ENCODE measurements at regions not wholly inside any gene's neighbourhood (a gene's known extent, or its start where the extent isn't known, plus 50 kb on each side); places are given as distances from the start of the nearest gene placed in this dataset.

- H3K27me3 ChIP-seq = no peaks in the 10 kb centered on the region
- DNase-seq = no peak
- intact Hi-C loops (cut with DNase I) = no loop called here
- H3K27ac ChIP-seq = no peak overlapping the region
- no peak overlapping the region for H3K4me3 ChIP-seq
- no peaks in the 10 kb centered on the region for H3K9me3 ChIP-seq
- no peak for ATAC-seq
- 53% methylated on average over 5 of the region's 11 CpGs for WGBS (ENCODE audit: insufficient coverage, low coverage, low lambda C conversion rate, missing lambda C conversion rate)
- TF ChIP-seq CTCF (IDR thresholded peaks at IDR 0.05) (no peak), POLR2A (IDR thresholded peaks at IDR 0.05) (no peak)
- no peaks in the 10 kb centered on the region for H3K4me1 ChIP-seq
- no peaks in the 10 kb centered on the region for H3K36me3 ChIP-seq
Measured at GRCh38 chr2:15844211-15844801, 96.0 kb upstream of the MYCN start.

GRCh38 chr2:15845294-15845693, 95.1 kb upstream of the MYCN start:
- H3K27me3 ChIP-seq = no peaks in the 10 kb centered on the region
- ATAC-seq (no peak), DNase-seq (no peak)
- 50% methylated on average over 1 of the region's 3 CpGs for WGBS (ENCODE audit: insufficient coverage, low coverage, low lambda C conversion rate, missing lambda C conversion rate)
- no peak overlapping the region for H3K27ac ChIP-seq
- no peak overlapping the region for H3K4me3 ChIP-seq
- H3K9me3 ChIP-seq = no peaks in the 10 kb centered on the region
- intact Hi-C loops (cut with DNase I) = no loop called here
- TF ChIP-seq CTCF (IDR thresholded peaks at IDR 0.05) = no peak
- no peak for TF ChIP-seq POLR2A (IDR thresholded peaks at IDR 0.05)
- H3K36me3 ChIP-seq = no peaks in the 10 kb centered on the region
- no peaks in the 10 kb centered on the region for H3K4me1 ChIP-seq

GRCh38 chr2:15845737-15846405, 94.5 kb upstream of the MYCN start:
- Histone ChIP-seq H3K27ac (no peak overlapping the region), H3K4me1 (no peaks in the 10 kb centered on the region), H3K36me3 (no peaks in the 10 kb centered on the region), H3K9me3 (no peaks in the 10 kb centered on the region), H3K27me3 (no peaks in the 10 kb centered on the region), H3K4me3 (no peak overlapping the region)
- intact Hi-C loops (cut with DNase I) = no loop called here
- DNase-seq (no peak), ATAC-seq (no peak)
- TF ChIP-seq POLR2A (IDR thresholded peaks at IDR 0.05) (no peak), CTCF (IDR thresholded peaks at IDR 0.05) (no peak)
- WGBS (ENCODE audit: insufficient coverage, low coverage, low lambda C conversion rate, missing lambda C conversion rate) = 75% methylated on average over 5 of the region's 10 CpGs

- H3K27ac ChIP-seq = no peak overlapping the region
- H3K27me3 ChIP-seq = no peaks in the 10 kb centered on the region
- H3K4me1 ChIP-seq = no peaks in the 10 kb centered on the region
- no peak for TF ChIP-seq POLR2A (IDR thresholded peaks at IDR 0.05)
- TF ChIP-seq CTCF (IDR thresholded peaks at IDR 0.05) = no peak
- H3K4me3 ChIP-seq = no peak overlapping the region
- no peaks in the 10 kb centered on the region for H3K9me3 ChIP-seq
- no peak for DNase-seq
- no CpG with 5 or more reads among the region's 8 CpGs for WGBS (ENCODE audit: insufficient coverage, low coverage, low lambda C conversion rate, missing lambda C conversion rate)
- no peak for ATAC-seq
- H3K36me3 ChIP-seq = no peaks in the 10 kb centered on the region
- intact Hi-C loops (cut with DNase I) = no loop called here
Measured at GRCh38 chr2:15846626-15847025, 93.7 kb upstream of the MYCN start.

Data from right lobe of liver (tissue), 6 donors.